GM23248 (cell line): ENCODE measurements at regions not wholly inside any gene's neighbourhood (a gene's known extent, or its start where the extent isn't known, plus 50 kb on each side); places are given as distances from the start of the nearest gene placed in this dataset.
A peak's percentile ranks its signal among the peaks of the same experiment; 100 is the strongest.

Source experiments
- DNase-seq: peaks from one replicate; pipeline ENCODE4 v3.0.0-alpha.2; 2015
- H2AFZ ChIP-seq: fragments of 200-600 bp; sonication (generic); 2 replicates; pipeline ENCODE4 v1.6.1; 2016; ENCODE audit warnings: antibody characterized with exemption
- H3F3A ChIP-seq: fragments of 200-600 bp; sonication (generic); 2 replicates; pipeline ENCODE4 v1.6.1; 2016; ENCODE audit warnings: mild to moderate bottlenecking, antibody characterized with exemption, mixed run types; ENCODE audit not compliant: insufficient read depth
- H3K27ac ChIP-seq: fragments of 200-600 bp; sonication (generic); 2 replicates; pipeline ENCODE4 v1.5.1; 2016; ENCODE audit warnings: mild to moderate bottlenecking
- H3K27me3 ChIP-seq: fragments of 200-600 bp; sonication (generic); replicated peaks from 2 replicates; pipeline ENCODE4 v1.6.1; 2016; ENCODE audit warnings: mild to moderate bottlenecking; ENCODE audit not compliant: insufficient read depth
- H3K36me3 ChIP-seq: fragments of 200-600 bp; sonication (generic); 2 replicates; pipeline ENCODE4 v1.6.1; 2016; ENCODE audit warnings: low read depth, mild to moderate bottlenecking
- H3K4me1 ChIP-seq: fragments of 200-600 bp; sonication (generic); 2 replicates; pipeline ENCODE4 v1.6.1; 2016; ENCODE audit warnings: mild to moderate bottlenecking; ENCODE audit not compliant: insufficient read depth
- H3K4me2 ChIP-seq: fragments of 200-600 bp; sonication (generic); one replicate; pipeline ENCODE4 v1.6.1; 2016; ENCODE audit warnings: mild to moderate bottlenecking; ENCODE audit not compliant: unreplicated experiment
- H3K4me3 ChIP-seq: fragments of 200-600 bp; sonication (generic); 2 replicates; pipeline ENCODE4 v1.5.1; 2016; ENCODE audit warnings: mild to moderate bottlenecking
- H3K79me2 ChIP-seq: fragments of 200-600 bp; sonication (generic); 2 replicates; pipeline ENCODE4 v1.6.1; 2016; ENCODE audit warnings: mild to moderate bottlenecking; ENCODE audit not compliant: insufficient read depth
- H3K9ac ChIP-seq: fragments of 200-600 bp; sonication (generic); 2 replicates; pipeline ENCODE4 v1.6.1; 2016; ENCODE audit warnings: mild to moderate bottlenecking
- H3K9me2 ChIP-seq: fragments of 200-600 bp; sonication (generic); 2 replicates; pipeline ENCODE4 v1.6.1; 2016; ENCODE audit warnings: mixed run types, mild to moderate bottlenecking, moderate library complexity; ENCODE audit not compliant: insufficient read depth
- H3K9me3 ChIP-seq: fragments of 200-600 bp; sonication (generic); one replicate; pipeline ENCODE4 v1.6.1; 2017; ENCODE audit warnings: low read depth
- H4K20me1 ChIP-seq: fragments of 200-600 bp; sonication (generic); 2 replicates; pipeline ENCODE4 v1.6.0; 2016; ENCODE audit not compliant: insufficient read depth
- EZH2 ChIP-seq: fragments of 200-600 bp; sonication (generic); IDR thresholded peaks from 2 replicates; pipeline ENCODE4 v1.6.1; 2018; ENCODE audit warnings: antibody characterized with exemption, mild to moderate bottlenecking; ENCODE audit not compliant: insufficient read depth, poor library complexity, severe bottlenecking
- EZH2phosphoT487 ChIP-seq: fragments of 200-600 bp; sonication (generic); IDR thresholded peaks from 2 replicates; pipeline ENCODE4 v1.6.1; 2018; ENCODE audit warnings: antibody characterized with exemption, moderate library complexity, mild to moderate bottlenecking, low read depth; ENCODE audit not compliant: insufficient read depth
- WGBS, 2 experiments: methylation state at CpG; one replicate each; pipeline ENCODE4 v1.1.6; 2015 to 2017; ENCODE audit warnings: low lambda C conversion rate in 2 of 2, low coverage in 1 of 2; ENCODE audit errors: missing lambda C conversion rate in 2 of 2; 5-methylcytosine and 5-hydroxymethylcytosine counted together
- in situ Hi-C: fragments of 300-500 bp; cut with MboI; formaldehyde crosslinking; loops from 2 replicates; pipeline ENCODE4 v1.15.0; 2020

GRCh38 chr4:92090887-92091286 lies 212.9 kb upstream of the GRID2 start:
- no peaks in the 10 kb centered on the region for H3K36me3 ChIP-seq
- H3K4me2 ChIP-seq, result peak overlapping the region; percentile 58
- no peaks in the 10 kb centered on the region for H3K4me1 ChIP-seq
- in situ Hi-C loops, result no loop called here
- TF ChIP-seq EZH2phosphoT487 (no peak), EZH2 (no peak)
- H3K79me2 ChIP-seq, result no peaks in the 10 kb centered on the region
- peak overlapping the region; percentile 97 for H2AFZ ChIP-seq
- DNase-seq, result no peak
- peak overlapping the region; percentile 67 for H3K4me3 ChIP-seq
- no peaks in the 10 kb centered on the region for H3K9me3 ChIP-seq
- no peaks in the 10 kb centered on the region for H4K20me1 ChIP-seq
- no peaks in the 10 kb centered on the region for H3F3A ChIP-seq
- peak overlapping the region; percentile 67 for H3K9ac ChIP-seq
- H3K27ac ChIP-seq, result no peak overlapping the region
- H3K9me2 ChIP-seq, result no peaks in the 10 kb centered on the region
- WGBS, 2 experiments, result 46 to 59% methylated on average over 7 of the region's 7 CpGs
- H3K27me3 ChIP-seq, result no peaks in the 10 kb centered on the region

- peak; percentile 51 for DNase-seq
- Histone ChIP-seq H3K27me3 (no peaks in the 10 kb centered on the region), H4K20me1 (no peaks in the 10 kb centered on the region), H3K9ac (peak overlapping the region; percentile 67), H3F3A (no peaks in the 10 kb centered on the region), H3K27ac (no peak overlapping the region), H3K4me1 (no peaks in the 10 kb centered on the region), H3K36me3 (no peaks in the 10 kb centered on the region), H3K4me3 (peak overlapping the region; percentile 67), H3K9me3 (no peaks in the 10 kb centered on the region), H3K4me2 (peak overlapping the region; percentile 58), H2AFZ (peak overlapping the region; percentile 97), H3K9me2 (no peaks in the 10 kb centered on the region), H3K79me2 (no peaks in the 10 kb centered on the region)
- TF ChIP-seq EZH2phosphoT487 (no peak), EZH2 (no peak)
- 17 to 25% methylated on average over 6 of the region's 6 CpGs for WGBS, 2 experiments
- in situ Hi-C loops, result no loop called here
These were observed 212.4 kb upstream of the GRID2 start for GRCh38 chr4:92091335-92091734.

DNA sequence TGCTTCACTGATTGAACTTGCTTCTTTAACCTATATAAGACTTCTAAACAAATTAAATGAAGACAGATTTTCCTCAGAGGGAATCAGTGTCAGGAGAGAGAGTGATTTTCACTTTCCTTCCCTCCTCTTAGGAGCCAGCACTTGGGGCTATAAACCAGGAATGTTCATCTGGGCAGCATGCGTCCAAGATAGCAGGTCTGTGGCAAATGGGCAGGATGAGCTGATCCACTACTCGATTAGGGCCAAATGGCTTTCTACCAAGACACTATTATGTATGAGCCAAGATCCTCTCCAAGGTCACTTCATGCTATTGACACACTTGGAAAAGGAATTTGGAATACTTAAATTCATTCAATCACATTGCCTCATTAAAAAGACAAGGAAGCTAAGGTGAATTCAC lies 203.9 kb upstream of the GRID2 start:
- no peak overlapping the region for H3K27ac ChIP-seq
- in situ Hi-C loops, result no loop called here
- no peak overlapping the region for H3K4me3 ChIP-seq
- H3K79me2 ChIP-seq, result no peaks in the 10 kb centered on the region
- H3K27me3 ChIP-seq, result no peaks in the 10 kb centered on the region
- H3K9me3 ChIP-seq, result no peaks in the 10 kb centered on the region
- TF ChIP-seq EZH2 (no peak), EZH2phosphoT487 (no peak)
- no peaks in the 10 kb centered on the region for H3K36me3 ChIP-seq
- H3K9ac ChIP-seq, result no peak overlapping the region
- no peak for DNase-seq
- H2AFZ ChIP-seq, result no peak overlapping the region
- no peaks in the 10 kb centered on the region for H3F3A ChIP-seq
- H4K20me1 ChIP-seq, result no peaks in the 10 kb centered on the region
- H3K4me2 ChIP-seq, result no peak overlapping the region
- 16 to 19% methylated on average over 2 of the region's 2 CpGs for WGBS, 2 experiments
- H3K9me2 ChIP-seq, result no peaks in the 10 kb centered on the region
- no peaks in the 10 kb centered on the region for H3K4me1 ChIP-seq

- H3K36me3 ChIP-seq, result no peaks in the 10 kb centered on the region
- H3K4me1 ChIP-seq, result no peaks in the 10 kb centered on the region
- H3K4me2 ChIP-seq, result no peak overlapping the region
- H4K20me1 ChIP-seq, result no peaks in the 10 kb centered on the region
- no peak overlapping the region for H3K4me3 ChIP-seq
- TF ChIP-seq EZH2phosphoT487, result no peak
- no peak for TF ChIP-seq EZH2
- no peak overlapping the region for H3K9ac ChIP-seq
- no peak for DNase-seq
- no peaks in the 10 kb centered on the region for H3K9me3 ChIP-seq
- H3K9me2 ChIP-seq, result no peaks in the 10 kb centered on the region
- H3K79me2 ChIP-seq, result no peaks in the 10 kb centered on the region
- no peak overlapping the region for H2AFZ ChIP-seq
- in situ Hi-C loops, result no loop called here
- H3F3A ChIP-seq, result no peaks in the 10 kb centered on the region
- H3K27me3 ChIP-seq, result no peaks in the 10 kb centered on the region
- H3K27ac ChIP-seq, result no peak overlapping the region
These were observed 202.8 kb upstream of the GRID2 start for GRCh38 chr4:92100975-92101374.

- Histone ChIP-seq H3K36me3 (no peaks in the 10 kb centered on the region), H2AFZ (no peak overlapping the region), H3K27me3 (no peaks in the 10 kb centered on the region), H3K9me2 (no peaks in the 10 kb centered on the region), H4K20me1 (no peaks in the 10 kb centered on the region), H3K9me3 (no peaks in the 10 kb centered on the region), H3K4me1 (no peaks in the 10 kb centered on the region), H3K27ac (no peak overlapping the region), H3K4me2 (no peak overlapping the region), H3K4me3 (no peak overlapping the region), H3F3A (no peaks in the 10 kb centered on the region), H3K9ac (no peak overlapping the region), H3K79me2 (no peaks in the 10 kb centered on the region)
- TF ChIP-seq EZH2phosphoT487, result no peak
- in situ Hi-C loops, result no loop called here
- peak; percentile 64 for DNase-seq
These were observed 202.0 kb upstream of the GRID2 start for GRCh38 chr4:92101737-92102172.
